H1 (cell line): ENCODE measurements at regions not wholly inside any gene's neighbourhood (a gene's known extent, or its start where the extent isn't known, plus 50 kb on each side); places are given as distances from the start of the nearest gene placed in this dataset.

Experiments used
- ASH2L ChIP-seq: fragments of 200-600, 300-600 bp; sonication (generic); IDR thresholded peaks from one replicate; pipeline ENCODE4 v1.7.1; 2017; ENCODE audit warnings: low read length
- CHD7 ChIP-seq: fragments of 300-600 bp; sonication (generic); IDR thresholded peaks from 2 replicates; pipeline ENCODE4 v1.7.1; 2012; ENCODE audit warnings: low read length, moderate library complexity, mild to moderate bottlenecking, inconsistent platforms; ENCODE audit not compliant: insufficient replicate concordance
- EGR1 ChIP-seq: IDR thresholded peaks from 2 replicates; pipeline ENCODE4 v1.6.1; 2011; ENCODE audit warnings: low read depth, low read length, borderline replicate concordance
- EZH2 ChIP-seq: fragments of 200-600 bp; sonication (generic); IDR thresholded peaks from 2 replicates; pipeline ENCODE4 v1.7.1; 2012; ENCODE audit warnings: low read depth, mild to moderate bottlenecking, moderate library complexity, low read length, inconsistent platforms; ENCODE audit not compliant: severe bottlenecking
- JUN ChIP-seq: IDR thresholded peaks from 2 replicates; pipeline ENCODE4 v1.6.1; 2011; ENCODE audit warnings: low read depth, mild to moderate bottlenecking, improper control_type of control experiment, low read length
- JUND ChIP-seq: IDR thresholded peaks from 2 replicates; pipeline ENCODE4 v1.6.1; 2011; ENCODE audit warnings: mild to moderate bottlenecking, improper control_type of control experiment, low read length
- KDM5A ChIP-seq: fragments of 200-600 bp; IDR thresholded peaks from 2 replicates; pipeline ENCODE4 v1.7.1; 2012; ENCODE audit warnings: mild to moderate bottlenecking, low read length, inconsistent platforms, mixed read lengths
- RBBP5 ChIP-seq: IDR thresholded peaks from 2 replicates; pipeline ENCODE4 v1.7.1; 2012; ENCODE audit warnings: low read depth, mild to moderate bottlenecking, inconsistent platforms, low read length, moderate library complexity, borderline replicate concordance
- RFX5 ChIP-seq: IDR thresholded peaks from 2 replicates; pipeline ENCODE4 v1.6.1; 2011; ENCODE audit warnings: low read depth, low read length, improper control_type of control experiment, borderline replicate concordance
- RNF2 ChIP-seq: fragments of 200-900, 300-1000 bp; sonication (generic); IDR thresholded peaks from 2 replicates; pipeline ENCODE4 v1.7.1; 2016; ENCODE audit warnings: borderline replicate concordance, low read depth, mild to moderate bottlenecking, antibody characterized with exemption, low read length; ENCODE audit not compliant: poor library complexity, severe bottlenecking; ENCODE audit errors: missing control alignments
- TEAD4 ChIP-seq: IDR thresholded peaks from 2 replicates; pipeline ENCODE4 v1.6.1; 2012; ENCODE audit warnings: low read depth, low read length, inconsistent platforms, mixed read lengths
- YY1 ChIP-seq: IDR thresholded peaks from 2 replicates; pipeline ENCODE4 v1.6.1; 2011; ENCODE audit warnings: low read depth, mild to moderate bottlenecking, low read length
- ZNF274 ChIP-seq: IDR thresholded peaks from 2 replicates; pipeline ENCODE4 v1.7.0; 2012; ENCODE audit warnings: low read length, borderline replicate concordance; ENCODE audit errors: extremely low read depth

DNA sequence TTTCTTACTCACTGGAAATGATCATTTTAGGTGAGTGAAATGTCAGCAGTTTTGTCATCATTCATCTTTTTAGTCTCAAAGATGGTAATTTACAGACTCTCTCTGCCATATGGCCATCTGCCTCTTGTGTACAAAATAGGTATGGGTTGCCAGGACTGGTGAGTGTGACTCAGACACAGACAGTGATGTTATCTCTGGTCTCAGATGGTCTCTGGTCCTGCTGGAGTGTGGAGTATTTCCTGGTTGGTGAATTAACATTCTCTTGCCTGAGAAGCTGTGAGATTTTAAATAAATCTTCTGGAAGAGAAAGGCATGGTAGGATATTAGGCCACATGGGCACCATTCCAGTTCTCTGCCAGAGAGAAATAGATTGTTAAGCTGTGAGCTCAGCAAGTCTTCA, 207.0 kb downstream of the ATP23 start (continued):
- TF ChIP-seq CHD7 (no peak), RBBP5 (no peak), JUND (no peak), RFX5 (no peak), TEAD4 (no peak), JUN (no peak), YY1 (no peak), EGR1 (no peak), RNF2 (no peak), ZNF274 (no peak), EZH2 (no peak), ASH2L (no peak), KDM5A (no peak)
